HuH-7.5 (cell line): ENCODE measurements at regions not wholly inside any gene's neighbourhood (a gene's known extent, or its start where the extent isn't known, plus 50 kb on each side); places are given as distances from the start of the nearest gene placed in this dataset.

Experiments used
- DNase-seq: peaks from one replicate; pipeline ENCODE4 v3.0.0; 2011; ENCODE audit warnings: low spot score

- no peak for DNase-seq
These were observed 100.9 kb upstream of the ROPN1 start for GRCh38 chr3:124092811-124093210.

DNA sequence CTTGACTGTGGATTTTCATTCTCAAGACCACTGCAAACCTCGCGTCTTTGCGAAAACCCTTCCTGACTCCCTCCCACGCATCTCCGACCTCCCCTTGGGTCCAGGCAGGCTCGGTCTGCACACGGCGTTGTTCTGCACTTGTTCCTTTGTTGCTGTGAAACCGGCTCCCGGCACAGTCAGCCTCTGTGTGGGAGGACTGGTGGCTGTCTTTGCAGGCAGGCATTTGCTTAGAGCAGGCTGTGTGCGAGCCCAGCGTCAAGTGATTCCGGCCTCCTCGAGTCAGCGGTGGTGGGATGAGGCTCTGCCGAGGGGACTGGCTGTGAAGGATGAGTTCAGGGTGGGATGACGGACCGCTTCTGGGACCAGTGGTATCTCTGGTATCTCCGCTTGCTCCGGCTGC, 102.6 kb upstream of the ROPN1 start:
- no peak for DNase-seq

DNA sequence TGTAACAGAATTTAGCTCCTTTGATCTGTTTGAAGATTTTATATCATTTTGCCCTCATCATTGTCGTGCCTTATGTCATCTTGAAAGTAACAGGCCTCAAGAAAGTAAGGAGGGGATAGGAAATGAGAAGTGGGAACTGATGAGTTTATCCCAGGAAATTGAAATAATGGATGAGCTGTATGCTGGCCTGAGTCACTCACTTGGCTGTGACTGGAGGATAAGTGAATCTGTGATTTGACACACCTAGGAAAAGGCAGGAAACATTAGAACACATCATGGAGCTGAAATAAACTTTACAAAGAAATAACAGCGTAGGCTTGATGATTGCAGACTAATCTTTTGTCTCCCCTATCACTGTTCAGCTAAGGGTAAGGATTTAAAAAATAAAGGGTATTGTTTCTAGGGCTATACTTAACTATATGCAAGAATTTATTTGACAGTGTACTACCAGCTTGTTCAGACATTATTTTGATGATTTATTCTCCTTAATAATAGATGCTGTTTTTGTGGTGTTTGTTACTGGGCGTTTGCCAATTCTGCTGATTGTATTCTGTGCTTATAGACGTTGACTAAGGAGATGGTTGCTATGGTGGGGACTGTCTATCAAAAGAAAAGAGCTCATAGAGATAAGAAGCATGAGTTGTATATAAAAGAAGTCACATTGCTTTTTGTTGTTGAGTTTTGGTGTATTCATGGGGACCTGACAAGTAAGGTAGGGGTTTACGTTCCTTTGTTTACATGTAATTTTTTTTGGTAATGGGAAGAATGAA, 105.6 kb upstream of the ROPN1 start:
- DNase-seq, result no peak

DNA sequence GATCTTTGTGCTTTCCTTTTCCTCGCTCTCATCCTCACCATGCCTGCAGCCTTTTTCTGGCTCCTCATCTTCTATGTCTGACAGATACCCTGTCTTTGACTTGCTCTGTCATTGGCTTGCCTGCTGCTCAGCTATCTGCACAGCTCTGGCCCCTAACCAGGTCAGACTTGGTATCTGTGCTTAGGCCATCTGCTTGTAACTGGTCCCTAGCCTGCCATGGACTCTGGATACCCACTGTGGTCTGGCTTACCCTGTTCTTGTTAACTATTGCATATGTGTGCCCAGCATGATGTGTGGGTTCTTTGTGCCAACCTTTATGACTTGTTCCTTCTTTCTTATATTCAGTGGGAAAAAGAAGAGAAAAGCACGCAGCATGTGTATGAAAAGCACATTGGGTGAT, 109.7 kb upstream of the ROPN1 start:
- DNase-seq, result no peak

DNA sequence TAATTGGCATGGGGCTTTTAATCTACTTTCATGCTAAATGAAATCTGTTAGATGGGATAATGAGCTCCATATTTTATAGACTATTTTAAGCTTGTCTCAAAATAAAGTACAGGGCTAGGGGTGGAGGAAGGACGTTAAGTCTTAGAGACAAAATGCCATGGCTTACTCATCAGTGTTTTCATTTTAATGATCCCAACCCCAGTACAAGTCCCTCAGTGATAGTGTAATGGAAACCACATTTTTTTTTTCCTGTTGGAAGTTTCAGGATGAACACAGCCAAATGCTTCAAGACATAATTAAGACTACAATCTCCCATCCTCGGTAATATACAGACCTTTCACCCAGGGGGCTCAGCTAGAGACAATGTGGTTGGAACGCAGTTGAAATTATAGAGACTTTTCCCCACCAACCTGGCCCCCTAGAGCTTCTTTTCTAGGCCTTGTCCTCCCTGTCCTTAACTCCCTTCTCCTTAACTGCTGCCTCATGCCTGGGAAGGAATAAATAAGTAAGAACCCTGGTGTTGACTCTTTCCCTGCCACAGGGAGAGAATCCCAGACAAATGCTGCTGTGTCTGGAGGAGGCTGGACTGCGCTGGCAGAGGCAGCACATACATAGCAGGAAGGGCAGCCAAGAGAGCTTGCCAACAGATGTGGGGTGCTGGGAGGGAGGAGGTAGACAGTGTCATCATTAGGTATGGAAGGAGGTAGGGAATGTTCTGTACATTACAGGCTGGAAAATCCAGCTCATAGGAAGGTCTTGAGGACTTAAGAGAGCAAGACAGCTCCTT, 115.4 kb upstream of the ROPN1 start:
- DNase-seq, result no peak

DNA sequence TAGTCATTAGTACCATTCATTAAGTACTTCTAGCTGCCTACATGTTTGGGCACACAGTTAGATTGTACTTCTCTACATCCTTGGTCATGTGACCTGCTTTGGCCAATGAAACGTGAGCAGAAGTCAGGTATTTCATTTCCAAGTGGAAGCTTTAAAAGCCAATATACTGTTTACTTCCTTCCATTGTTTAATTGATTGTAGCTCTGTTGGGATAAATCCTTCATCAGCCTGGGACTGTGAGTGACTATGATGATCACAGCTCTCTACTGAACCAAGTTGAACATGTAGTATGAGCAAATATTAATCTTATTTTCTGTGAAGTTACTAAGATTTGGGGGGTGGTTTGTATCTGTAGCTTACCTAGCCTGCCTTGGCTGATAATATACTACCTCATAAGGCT, 116.5 kb upstream of the ROPN1 start:
- DNase-seq, result no peak

DNA sequence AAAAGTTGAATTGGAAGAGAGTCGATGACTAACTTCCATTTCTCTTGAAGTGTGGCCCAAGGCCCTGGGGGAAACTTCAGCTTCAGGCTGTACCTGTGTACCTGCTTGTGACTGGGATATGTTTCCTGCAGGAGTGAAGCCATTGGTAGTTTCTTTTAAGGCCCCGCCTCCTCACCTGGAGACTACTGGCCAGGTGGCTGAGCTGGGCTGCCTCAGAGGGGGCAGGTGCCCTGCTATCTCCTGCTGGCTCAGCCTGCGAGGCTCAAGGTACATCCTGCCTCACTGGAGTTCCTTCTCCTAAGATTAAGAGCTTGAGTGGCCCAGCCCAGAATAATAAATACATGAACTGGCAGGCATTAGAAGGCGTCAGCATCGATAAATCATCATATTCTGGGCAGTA, 121.6 kb upstream of the ROPN1 start:
- no peak for DNase-seq

DNA sequence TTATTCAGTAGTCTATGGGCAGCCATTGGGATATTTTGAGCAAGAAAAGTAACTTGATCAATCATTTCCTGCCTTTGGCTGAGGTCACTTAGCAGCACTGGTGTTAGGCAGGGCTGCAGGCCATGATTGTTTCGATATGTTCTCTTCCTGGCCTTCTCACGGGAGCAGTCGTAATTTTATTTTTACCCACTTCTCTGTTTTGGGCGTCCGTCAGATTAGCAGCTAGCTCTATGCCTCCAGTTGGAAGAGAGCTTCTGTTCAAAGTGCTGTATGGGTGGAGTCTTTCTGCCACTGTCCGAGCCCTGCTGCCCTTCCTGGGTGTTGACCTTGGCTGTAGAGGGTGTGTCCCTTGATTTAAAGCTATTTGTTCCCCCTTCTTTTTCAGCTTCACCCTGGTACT, 123.4 kb upstream of the ROPN1 start:
- no peak for DNase-seq

- no peak for DNase-seq
These were observed 124.0 kb upstream of the ROPN1 start for GRCh38 chr3:124115956-124116355.

GRCh38 chr3:124116906-124117305, 125.0 kb upstream of the ROPN1 start:
- no peak for DNase-seq

- DNase-seq, result no peak
These were observed 125.6 kb upstream of the ROPN1 start for GRCh38 chr3:124117486-124117885.

GRCh38 chr3:124118397-124118796, 126.5 kb upstream of the ROPN1 start:
- DNase-seq, result no peak

- no peak for DNase-seq
These were observed 127.3 kb upstream of the ROPN1 start for GRCh38 chr3:124119056-124119716.

- no peak for DNase-seq
These were observed 129.7 kb upstream of the ROPN1 start for GRCh38 chr3:124121379-124122312.

- no peak for DNase-seq
These were observed 133.4 kb upstream of the ROPN1 start for GRCh38 chr3:124125315-124125714.

- DNase-seq, result no peak
These were observed 134.6 kb upstream of the ROPN1 start for GRCh38 chr3:124126436-124127023.

DNA sequence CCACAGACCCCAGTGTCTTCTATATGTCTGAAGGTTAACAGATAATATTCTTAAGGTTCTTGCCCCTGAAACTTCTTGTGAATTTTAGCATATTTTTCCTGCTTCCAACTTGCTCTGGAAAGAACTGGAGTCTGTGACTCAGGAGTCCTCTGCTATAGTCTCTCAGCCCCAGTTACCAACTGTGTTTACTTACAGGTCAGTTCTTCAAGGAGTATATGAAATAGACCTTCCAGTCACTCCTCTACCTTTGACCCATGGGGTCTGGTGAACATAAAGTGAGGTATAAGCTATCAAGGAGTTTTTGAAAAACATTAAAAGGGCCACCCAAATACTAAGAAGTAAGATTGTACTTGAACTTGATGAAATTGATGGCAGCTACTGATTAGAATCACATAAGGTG, 139.2 kb upstream of the ROPN1 start:
- DNase-seq, result no peak

GRCh38 chr3:124131580-124131979, 139.7 kb upstream of the ROPN1 start:
- no peak for DNase-seq

DNA sequence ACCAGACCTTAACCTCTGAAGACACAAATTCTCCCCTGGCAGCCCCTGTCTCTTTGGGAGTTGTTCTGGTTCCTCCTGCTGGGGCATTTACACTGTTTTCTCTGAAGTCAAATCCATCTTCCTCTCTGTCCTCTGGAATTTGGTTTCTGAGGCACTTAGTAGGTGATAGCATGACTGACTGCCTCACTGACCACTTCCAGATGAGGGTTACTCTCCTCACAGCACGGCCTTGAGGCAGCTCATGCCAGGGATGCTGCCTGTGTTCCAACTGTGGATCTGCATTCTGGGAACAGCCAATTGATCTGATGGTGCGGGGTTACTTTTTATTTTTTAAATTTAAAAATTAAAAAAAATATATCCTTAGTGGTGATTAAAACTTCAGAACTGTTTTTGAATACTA, 140.9 kb upstream of the ROPN1 start:
- DNase-seq, result no peak

DNA sequence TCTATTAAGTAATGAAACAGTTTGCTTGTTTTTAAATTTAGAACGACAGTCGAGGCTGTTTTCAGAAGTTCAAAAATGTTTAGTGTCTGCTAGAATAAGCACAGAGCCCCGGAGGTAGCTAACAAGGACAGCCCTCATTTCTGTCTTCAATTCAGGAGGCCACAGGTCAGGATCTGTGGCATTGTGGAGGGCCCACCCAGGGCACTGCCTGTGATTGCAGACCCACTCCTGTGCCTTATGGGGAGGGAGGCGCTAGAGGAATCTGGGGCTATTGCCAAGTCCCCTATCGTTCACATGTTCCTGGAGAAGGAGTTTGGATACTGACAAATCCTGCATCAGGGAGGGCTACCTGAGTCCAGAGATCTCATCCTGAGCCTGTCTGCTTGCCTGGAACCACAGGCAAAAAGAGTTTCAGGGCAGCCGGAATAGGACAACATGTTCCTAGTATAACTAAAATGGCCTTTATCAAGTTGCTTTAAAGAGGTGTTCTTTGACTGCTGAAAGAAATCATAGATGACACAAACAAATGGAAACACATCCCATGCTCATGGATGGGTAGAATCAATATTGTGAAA, 141.5 kb upstream of the ROPN1 start:
- DNase-seq, result no peak

GRCh38 chr3:124137216-124137615, 145.3 kb upstream of the ROPN1 start:
- DNase-seq, result no peak
